Right hindlimb (tissue), 1 donor: ENCODE measurements at regions not wholly inside any gene's neighbourhood (a gene's known extent, or its start where the extent isn't known, plus 50 kb on each side); places are given as distances from the start of the nearest gene placed in this dataset.

Source experiments
- DNase-seq: peaks from one replicate; pipeline ENCODE4 v3.0.0-alpha.2; 2018

- DNase-seq, result no peak
Measured at GRCh38 chr3:101077361-101078011, 84.3 kb upstream of the ABI3BP start.

- no peak for DNase-seq
Measured at GRCh38 chr3:101074518-101074917, 81.3 kb upstream of the ABI3BP start.

GRCh38 chr3:101072300-101072699, 79.1 kb upstream of the ABI3BP start:
- DNase-seq, result no peak

GRCh38 chr3:101070799-101071121, 77.5 kb upstream of the ABI3BP start:
- no peak for DNase-seq

- no peak for DNase-seq
Measured at GRCh38 chr3:101069901-101070798, 76.9 kb upstream of the ABI3BP start.

GRCh38 chr3:101068876-101069606, 75.8 kb upstream of the ABI3BP start:
- DNase-seq, result no peak

GRCh38 chr3:101066711-101067129, 73.5 kb upstream of the ABI3BP start:
- DNase-seq, result no peak

GRCh38 chr3:101065962-101066361, 72.7 kb upstream of the ABI3BP start:
- no peak for DNase-seq

GRCh38 chr3:101063401-101063800, 70.2 kb upstream of the ABI3BP start:
- no peak for DNase-seq

GRCh38 chr3:101061312-101061711, 68.1 kb upstream of the ABI3BP start:
- DNase-seq, result no peak

- DNase-seq, result no peak
Measured at GRCh38 chr3:101050866-101051265, 57.6 kb upstream of the ABI3BP start.

- DNase-seq, result no peak
Measured at GRCh38 chr3:101050046-101050445, 56.8 kb upstream of the ABI3BP start.

GRCh38 chr3:101049532-101049931, 56.3 kb upstream of the ABI3BP start:
- no peak for DNase-seq

- no peak for DNase-seq
Measured at GRCh38 chr3:101043687-101044078, 50.5 kb upstream of the ABI3BP start.

GRCh38 chr3:101042996-101043686, 49.9 kb upstream of the ABI3BP start:
- DNase-seq, result no peak
